NCI-H146 treated with DMSO at 0.1 percent for 48 hours (cell line): ENCODE measurements at regions not wholly inside any gene's neighbourhood (a gene's known extent, or its start where the extent isn't known, plus 50 kb on each side); places are given as distances from the start of the nearest gene placed in this dataset.
"Not testable (repeated sequence)": the region's sequence is repeated elsewhere in the genome, so short reads cannot be mapped to it uniquely, and the experiment has no call there.

Source experiments
- DNase-seq: peaks from one replicate; lab custom pipeline; 2025; ENCODE audit not compliant: unreplicated experiment; lab: John Stamatoyannopoulos, UW

DNA sequence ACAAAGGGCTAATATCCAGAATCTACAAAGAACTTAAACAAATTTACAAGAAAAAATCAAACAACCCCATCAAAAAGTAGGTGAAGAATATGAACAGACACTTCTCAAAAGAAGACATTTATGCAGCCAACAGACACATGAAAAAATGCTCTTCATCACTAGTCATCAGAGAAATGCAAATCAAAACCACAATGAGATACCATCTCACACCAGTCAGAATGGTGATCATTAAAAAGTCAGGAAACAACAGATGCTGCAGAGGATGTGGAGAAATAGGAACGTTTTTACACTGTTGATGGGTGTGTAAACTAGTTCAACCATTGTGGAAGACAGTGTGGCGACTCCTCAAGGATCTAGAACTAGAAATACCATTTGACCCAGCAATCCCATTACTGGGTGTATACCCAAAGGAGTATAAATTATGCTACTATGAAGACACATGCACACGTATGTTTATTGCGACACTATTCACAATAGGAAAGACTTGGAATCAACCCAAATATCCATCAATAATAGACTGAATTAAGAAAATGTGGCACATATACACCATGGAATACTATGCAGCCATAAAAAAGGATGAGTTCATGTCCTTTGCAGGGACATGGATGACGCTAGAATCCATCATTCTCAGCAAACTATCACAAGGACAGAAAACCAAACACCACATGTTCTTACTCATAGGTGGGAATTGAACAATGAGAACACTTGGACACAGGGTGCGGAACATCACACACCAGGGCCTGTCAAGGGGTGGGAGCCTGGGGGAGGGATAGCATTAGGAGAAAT, 241.5 kb downstream of the KCNRG start:
- DNase-seq, result not testable (repeated sequence)

- DNase-seq, result no peak
Observed at GRCh38 chr13:50257646-50258045, 242.4 kb downstream of the KCNRG start.

DNA sequence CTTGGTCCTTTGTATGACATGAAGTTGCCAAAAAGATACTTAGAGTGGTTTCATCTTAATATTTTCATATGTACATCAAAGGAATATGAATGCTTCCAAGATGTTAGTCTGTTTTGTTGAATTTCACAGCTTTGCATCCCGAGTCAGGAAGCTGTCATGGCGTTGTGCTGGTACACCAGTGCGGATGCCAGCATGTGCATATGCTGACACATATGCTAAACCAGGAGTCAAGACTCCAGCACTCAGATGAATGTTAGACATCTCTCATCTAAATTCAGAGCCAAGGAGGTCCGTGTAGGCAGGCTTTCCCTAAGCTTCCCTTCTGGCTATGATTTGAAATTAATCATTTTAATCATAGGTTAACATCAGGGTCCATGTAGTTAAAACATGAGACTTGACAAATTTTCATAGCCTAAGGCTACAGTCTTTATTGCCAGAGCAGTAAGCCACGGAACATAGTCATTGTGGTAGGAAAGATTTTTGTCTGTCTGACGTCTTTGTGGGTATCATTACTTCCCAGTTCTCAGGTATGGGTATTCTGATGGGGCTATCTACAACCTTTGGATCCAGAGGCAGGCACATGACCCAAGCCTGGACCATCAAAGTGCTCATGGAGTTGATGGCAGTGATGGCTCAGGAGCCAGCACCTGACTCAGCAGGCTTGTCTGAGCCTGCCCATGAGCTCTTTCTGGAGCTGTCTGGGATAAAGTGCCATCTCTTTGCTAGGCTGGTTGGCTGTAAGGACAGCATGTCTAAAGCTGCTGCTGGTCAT, 246.1 kb downstream of the KCNRG start:
- no peak for DNase-seq

GRCh38 chr13:50267066-50267465, 251.8 kb downstream of the KCNRG start:
- DNase-seq, result no peak

GRCh38 chr13:50267917-50268316, 252.7 kb downstream of the KCNRG start:
- DNase-seq, result no peak

- DNase-seq, result no peak
Observed at GRCh38 chr13:50268500-50268899, 253.3 kb downstream of the KCNRG start.

DNA sequence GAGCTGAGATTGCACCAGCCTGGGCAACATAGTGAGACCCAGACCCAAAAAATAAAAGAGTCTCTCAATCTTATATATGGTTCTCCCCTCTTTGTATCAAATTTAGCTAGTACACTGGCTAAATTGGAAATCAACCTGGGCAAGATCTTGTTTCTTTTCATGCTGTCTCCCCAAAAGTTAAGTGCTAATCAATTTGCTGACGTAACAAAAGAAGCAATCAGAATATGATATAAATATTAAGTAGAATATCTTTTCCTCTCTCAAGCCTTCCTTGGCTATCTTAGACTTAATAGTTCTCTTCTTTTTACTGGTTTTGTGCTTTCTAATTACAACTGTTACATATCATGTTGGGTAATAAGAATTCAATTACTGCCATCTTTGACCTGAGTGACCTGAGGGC, 258.9 kb downstream of the KCNRG start:
- DNase-seq, result no peak

DNA sequence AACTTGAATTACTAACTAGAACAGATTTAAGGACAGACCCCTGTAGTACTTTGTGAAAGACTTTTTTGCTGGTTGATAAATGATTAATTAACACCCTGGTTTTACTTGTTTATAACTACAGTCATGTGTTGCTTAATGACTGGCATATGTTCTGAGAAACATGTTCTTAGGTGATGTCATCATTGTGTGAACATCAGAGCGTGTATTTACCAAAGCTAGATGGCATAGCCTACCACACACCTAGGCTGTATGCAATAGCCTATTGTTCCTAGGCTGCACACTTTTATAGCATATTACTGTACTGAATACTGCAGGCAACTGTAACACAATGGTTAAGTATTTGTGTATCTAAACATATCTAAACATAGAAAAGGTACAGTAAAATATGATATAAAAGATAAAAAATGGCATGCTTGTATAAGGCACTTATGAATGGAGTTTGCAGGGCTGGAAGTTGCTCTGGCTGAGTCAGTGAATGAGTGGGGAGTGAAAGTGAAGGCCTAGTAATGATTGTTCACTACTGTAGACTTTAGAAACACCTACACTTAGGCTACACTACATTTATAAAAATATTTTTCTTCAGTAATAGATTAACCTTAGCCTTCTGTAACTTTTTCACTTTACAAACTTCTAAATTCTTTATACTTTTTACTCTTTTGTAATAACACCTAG, 260.3 kb downstream of the KCNRG start:
- no peak for DNase-seq

- no peak for DNase-seq
Observed at GRCh38 chr13:50276550-50276949, 261.3 kb downstream of the KCNRG start.

- DNase-seq, result no peak
Observed at GRCh38 chr13:50277127-50277526, 261.9 kb downstream of the KCNRG start.

- no peak for DNase-seq
Observed at GRCh38 chr13:50277906-50278305, 262.7 kb downstream of the KCNRG start.

DNA sequence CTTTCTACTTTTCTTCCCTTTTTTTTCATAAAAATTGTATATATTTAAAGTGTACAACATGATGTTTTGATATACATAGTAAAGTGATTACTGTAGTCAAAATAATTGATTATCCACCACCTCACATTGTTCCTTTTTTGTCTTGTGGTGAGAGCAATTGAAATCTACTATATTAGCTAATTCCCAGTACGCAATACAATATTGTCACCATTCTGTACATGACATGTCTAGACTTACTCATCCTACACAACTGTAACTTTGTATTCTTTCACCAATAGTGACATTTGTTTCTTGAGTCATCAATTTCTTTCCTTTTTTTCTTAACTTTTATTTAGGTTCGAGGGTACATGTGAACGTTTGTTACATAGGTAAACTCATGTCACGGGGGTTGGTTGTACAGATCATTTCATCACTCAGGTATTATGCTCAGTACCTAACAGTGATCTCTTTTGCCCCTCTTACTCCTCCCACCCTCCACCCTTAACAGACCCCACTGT, 265.2 kb downstream of the KCNRG start:
- no peak for DNase-seq

- no peak for DNase-seq
Observed at GRCh38 chr13:50282016-50282415, 266.8 kb downstream of the KCNRG start.

DNA sequence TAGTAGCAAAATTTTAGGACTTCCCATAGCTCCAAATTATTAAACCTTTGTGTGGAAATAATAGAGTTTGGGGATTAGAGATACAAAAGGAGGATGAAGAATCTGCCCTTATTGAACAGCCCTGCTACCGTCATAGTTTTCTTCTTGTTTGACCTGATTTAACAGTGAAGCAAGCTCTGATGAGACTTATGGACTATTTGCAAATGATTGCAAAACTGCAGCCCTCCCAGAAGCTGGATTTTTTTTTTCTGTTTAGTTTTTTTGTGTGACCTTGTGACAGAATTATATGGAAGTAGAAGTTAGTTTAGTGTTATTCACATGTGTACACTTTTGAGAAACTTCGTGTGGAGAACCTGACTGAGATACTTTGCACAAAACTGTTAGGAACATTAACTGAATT, 267.8 kb downstream of the KCNRG start:
- no peak for DNase-seq

DNA sequence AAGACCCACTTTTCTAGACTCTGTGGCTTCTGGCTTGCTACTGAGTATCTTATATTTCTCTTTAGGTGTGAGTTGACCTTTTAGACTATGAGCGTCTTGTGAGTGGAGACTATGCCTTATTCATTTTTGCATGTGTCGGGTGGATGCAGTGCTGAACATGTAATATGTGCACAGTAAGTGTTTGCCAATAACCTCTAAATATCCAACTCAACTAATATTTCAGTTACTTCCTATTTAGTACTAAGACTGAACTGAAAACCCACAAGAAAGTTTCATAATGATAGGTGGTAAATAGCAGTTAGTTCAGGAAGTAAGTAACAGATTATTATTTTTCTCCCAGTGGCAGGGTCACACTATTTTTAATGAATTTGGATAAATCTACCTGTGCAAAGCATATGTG, 269.3 kb downstream of the KCNRG start:
- DNase-seq, result no peak

DNA sequence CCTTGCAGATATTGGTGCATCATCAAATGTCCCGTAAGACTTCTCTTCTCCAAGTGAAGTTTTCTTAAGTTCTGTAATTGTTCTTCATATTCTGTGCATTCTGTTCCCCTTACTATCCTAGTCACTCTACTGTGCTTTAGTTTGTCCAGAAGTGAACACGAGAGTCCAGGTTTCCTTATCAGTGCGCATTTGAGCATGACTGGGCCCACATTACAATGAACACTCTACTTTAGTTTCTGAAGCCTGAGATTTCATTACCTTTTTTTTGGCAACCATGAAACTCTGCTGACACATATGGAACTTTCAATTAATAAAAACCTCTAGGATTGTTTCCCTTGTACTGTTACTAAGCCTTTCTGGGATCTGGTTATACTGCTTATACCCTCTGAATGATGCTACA, 270.0 kb downstream of the KCNRG start:
- DNase-seq, result no peak

- DNase-seq, result no peak
Observed at GRCh38 chr13:50286324-50286723, 271.1 kb downstream of the KCNRG start.

DNA sequence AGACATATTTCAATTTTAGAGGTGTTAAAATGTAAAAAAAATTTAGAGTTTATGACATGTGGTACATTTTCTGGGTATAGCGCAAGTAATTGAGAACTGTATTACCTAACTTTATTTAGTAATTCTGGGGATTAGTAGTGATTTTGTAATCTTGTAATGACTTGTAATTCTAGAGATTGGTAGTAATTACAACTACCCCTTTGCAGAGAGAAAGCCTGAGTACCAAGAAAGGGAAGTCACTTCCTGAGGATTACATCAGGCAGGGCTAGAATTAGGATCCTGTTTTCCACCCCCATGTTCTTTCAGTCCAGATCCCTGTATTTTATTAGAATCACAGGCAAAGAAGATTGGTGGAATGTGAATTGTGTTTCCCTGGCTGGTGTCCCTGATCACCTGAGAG, 274.9 kb downstream of the KCNRG start:
- DNase-seq, result no peak

- no peak for DNase-seq
Observed at GRCh38 chr13:50291611-50292010, 276.4 kb downstream of the KCNRG start.

- DNase-seq, result no peak
Observed at GRCh38 chr13:50292081-50292480, 276.8 kb downstream of the KCNRG start.

- not testable (repeated sequence) for DNase-seq
Observed at GRCh38 chr13:50294425-50294824, 279.2 kb downstream of the KCNRG start.
